Tibial nerve (tissue), 3 donors: ENCODE measurements at regions not wholly inside any gene's neighbourhood (a gene's known extent, or its start where the extent isn't known, plus 50 kb on each side); places are given as distances from the start of the nearest gene placed in this dataset.

Source experiments
- CTCF ChIP-seq, 5 experiments: fragments of 200-600 bp in 3 of 5; fragments of 450-650 bp in 2 of 5; sonication (generic) in 3 of 5; IDR thresholded peaks; one replicate each; pipeline ENCODE4 v1.5.1; 2016 to 2019; ENCODE audit warnings: antibody characterized with exemption in 5 of 5, mild to moderate bottlenecking in 3 of 5, moderate library complexity in 2 of 5
- POLR2A ChIP-seq, 2 donors: fragments of 450-650 bp; IDR thresholded peaks; one replicate each; pipeline ENCODE4 v1.6.1; 2017; ENCODE audit warnings: antibody characterized with exemption in 2 of 2, mild to moderate bottlenecking in 2 of 2, moderate library complexity in 2 of 2

- TF ChIP-seq CTCF (IDR thresholded peaks at IDR 0.05) (no peak), POLR2A (IDR thresholded peaks at IDR 0.05) (no peak)
These were observed 109.6 kb upstream of the KCTD1 start for GRCh38 chr18:26657631-26658581.
